Endodermal cell (in vitro differentiated cells): ENCODE measurements at regions not wholly inside any gene's neighbourhood (a gene's known extent, or its start where the extent isn't known, plus 50 kb on each side); places are given as distances from the start of the nearest gene placed in this dataset.

Experiments
- DNase-seq: peaks from one replicate; pipeline ENCODE4 v3.0.0-alpha.2; 2017
- H3K27ac ChIP-seq: 2 replicates; pipeline ENCODE4 v1.5.1; 2013; ENCODE audit warnings: mild to moderate bottlenecking, low read depth, low read length, moderate library complexity
- H3K27me3 ChIP-seq: 2 replicates; pipeline ENCODE4 v1.6.1; 2013; ENCODE audit warnings: mild to moderate bottlenecking, low read length, moderate library complexity; ENCODE audit not compliant: insufficient read depth, control insufficient read depth, poor library complexity, severe bottlenecking
- H3K36me3 ChIP-seq: 2 replicates; pipeline ENCODE4 v1.7.0; 2013; ENCODE audit warnings: mild to moderate bottlenecking, low read length, moderate library complexity; ENCODE audit not compliant: control insufficient read depth, insufficient read depth
- H3K4me1 ChIP-seq: one replicate; pipeline ENCODE4 v1.7.0; 2013; ENCODE audit warnings: low read length; ENCODE audit not compliant: control insufficient read depth, insufficient read depth
- H3K4me3 ChIP-seq: 2 replicates; pipeline ENCODE4 v1.5.1; 2013; ENCODE audit warnings: mild to moderate bottlenecking, low read length, moderate library complexity
- H3K9ac ChIP-seq: 2 replicates; pipeline ENCODE4 v1.6.1; 2013; ENCODE audit warnings: mild to moderate bottlenecking, low read length, moderate library complexity; ENCODE audit not compliant: poor library complexity, severe bottlenecking; ENCODE audit errors: extremely low read depth
- H3K9me3 ChIP-seq: 2 replicates; pipeline ENCODE4 v1.6.1; 2013; ENCODE audit warnings: mild to moderate bottlenecking, low read length, moderate library complexity; ENCODE audit not compliant: control insufficient read depth
- H3K27ac Mint-ChIP-seq: 2 replicates; pipeline ENCODE4 v1.8.0; 2020; ENCODE audit warnings: mixed read lengths
- H3K27me3 Mint-ChIP-seq: 2 replicates; pipeline ENCODE4 v1.8.0; 2021; ENCODE audit warnings: mild to moderate bottlenecking, mixed read lengths; ENCODE audit not compliant: insufficient read depth
- H3K36me3 Mint-ChIP-seq: 2 replicates; pipeline ENCODE4 v1.8.0; 2020; ENCODE audit warnings: low read depth, mixed read lengths
- H3K4me1 Mint-ChIP-seq: 2 replicates; pipeline ENCODE4 v1.8.0; 2020; ENCODE audit warnings: mixed read lengths
- H3K4me3 Mint-ChIP-seq: 2 replicates; pipeline ENCODE4 v1.8.0; 2020; ENCODE audit warnings: mild to moderate bottlenecking, moderate library complexity, mixed read lengths
- H3K9me3 Mint-ChIP-seq: 2 replicates; pipeline ENCODE4 v1.8.0; 2020; ENCODE audit warnings: mild to moderate bottlenecking, mixed read lengths
- CTCF ChIP-seq: fragments of 200-600 bp; sonication (generic); conservative IDR thresholded peaks from 2 replicates; pipeline ENCODE4 v1.5.0; 2021; ENCODE audit warnings: antibody characterized with exemption, mild to moderate bottlenecking
- WGBS, 2 experiments: methylation state at CpG; one replicate each; pipeline versions ENCODE4 v1.1.5 to v1.1.7; 2013; ENCODE audit warnings: missing lambda C conversion rate in 2 of 2, mixed read lengths in 1 of 2; ENCODE audit not compliant: insufficient coverage in 1 of 2, insufficient read length in 1 of 2; 5-methylcytosine and 5-hydroxymethylcytosine counted together

- no peak overlapping the region for H3K9ac ChIP-seq
Observed at GRCh38 chr4:119729835-119730670, 101.4 kb upstream of the PDE5A start.

GRCh38 chr4:119728692-119729593, 100.3 kb upstream of the PDE5A start:
- no peaks in the 10 kb centered on the region for H3K36me3 ChIP-seq
- H3K27ac ChIP-seq: no peak overlapping the region
- H3K9ac ChIP-seq: no peak overlapping the region
- DNase-seq: no peak
- no peak for TF ChIP-seq CTCF
- Mint-ChIP-seq H3K4me3 (no peak overlapping the region), H3K27ac (no peak overlapping the region), H3K4me1 (peaks cover 9% of the 10 kb centered on the region), H3K36me3 (peaks cover 3% of the 10 kb centered on the region), H3K9me3 (peaks cover 11% of the 10 kb centered on the region), H3K27me3 (no peaks in the 10 kb centered on the region)
- H3K9me3 ChIP-seq: peaks cover 9% of the 10 kb centered on the region
- H3K4me1 ChIP-seq: peaks cover 5% of the 10 kb centered on the region
- 60 to 95% methylated on average over 1 to 2 of the region's 2 CpGs for WGBS, 2 experiments
- H3K4me3 ChIP-seq: no peak overlapping the region
- H3K27me3 ChIP-seq: no peaks in the 10 kb centered on the region

More at GRCh38 chr4:119729835-119730670, 101.4 kb upstream of the PDE5A start:
- Mint-ChIP-seq H3K36me3 (peaks cover 3% of the 10 kb centered on the region), H3K27me3 (no peaks in the 10 kb centered on the region), H3K4me3 (no peak overlapping the region), H3K9me3 (peaks cover 11% of the 10 kb centered on the region), H3K27ac (no peak overlapping the region), H3K4me1 (peaks cover 13% of the 10 kb centered on the region)
- WGBS, 2 experiments: 91 to 94% methylated on average over 2 to 6 of the region's 6 CpGs
- no peak overlapping the region for H3K4me3 ChIP-seq
- peaks cover 9% of the 10 kb centered on the region for H3K4me1 ChIP-seq
- no peak for TF ChIP-seq CTCF
- no peaks in the 10 kb centered on the region for H3K27me3 ChIP-seq
- no peaks in the 10 kb centered on the region for H3K36me3 ChIP-seq
- no peak for DNase-seq
- H3K27ac ChIP-seq: no peak overlapping the region
- peaks cover 9% of the 10 kb centered on the region for H3K9me3 ChIP-seq

GRCh38 chr4:119728185-119728584, 99.6 kb upstream of the PDE5A start:
- Histone ChIP-seq H3K9ac (no peak overlapping the region), H3K27ac (no peak overlapping the region), H3K4me3 (no peak overlapping the region), H3K36me3 (no peaks in the 10 kb centered on the region), H3K27me3 (no peaks in the 10 kb centered on the region), H3K4me1 (peaks cover 5% of the 10 kb centered on the region), H3K9me3 (peaks cover 9% of the 10 kb centered on the region)
- Mint-ChIP-seq H3K9me3 (peaks cover 11% of the 10 kb centered on the region), H3K4me3 (no peak overlapping the region), H3K36me3 (peaks cover 3% of the 10 kb centered on the region), H3K4me1 (peaks cover 9% of the 10 kb centered on the region), H3K27ac (no peak overlapping the region), H3K27me3 (no peaks in the 10 kb centered on the region)
- DNase-seq: no peak
- 82 to 88% methylated on average over 1 of the region's 1 CpG for WGBS, 2 experiments
- no peak for TF ChIP-seq CTCF
